CD4-positive, alpha-beta memory T cell (primary cell): ENCODE measurements at regions not wholly inside any gene's neighbourhood (a gene's known extent, or its start where the extent isn't known, plus 50 kb on each side); places are given as distances from the start of the nearest gene placed in this dataset.
"Not testable (repeated sequence)": the region's sequence is repeated elsewhere in the genome, so short reads cannot be mapped to it uniquely, and the experiment has no call there.

Source experiments
- CTCF ChIA-PET: fragments of 350-600 bp; sonication (Branson Sonifier 250); formaldehyde crosslinking; loops from one replicate; lab custom pipeline; 2021; ENCODE audit warnings: inconsistent platforms; ENCODE audit not compliant: partially characterized antibody; lab: Charles Lee
- POLR2A ChIA-PET: fragments of 350-600 bp; sonication (Branson Sonifier 250); formaldehyde crosslinking; loops from one replicate; lab custom pipeline; 2021; ENCODE audit not compliant: partially characterized antibody; lab: Charles Lee
- DNase-seq, 5 donors: peaks; one replicate each; pipeline versions ENCODE4 v3.0.0 to v3.0.0-alpha.2; 2020 to 2022; ENCODE audit warnings: mixed read lengths in 1 of 5
- H3K27ac ChIP-seq: one replicate; pipeline ENCODE4 v1.7.0; 2013; ENCODE audit warnings: low read depth, low read length
- H3K27me3 ChIP-seq: 2 replicates; pipeline ENCODE4 v1.7.0; 2013; ENCODE audit warnings: mild to moderate bottlenecking, low read length, moderate library complexity; ENCODE audit not compliant: insufficient read depth
- H3K36me3 ChIP-seq: 2 replicates; pipeline ENCODE4 v1.7.0; 2013; ENCODE audit warnings: mild to moderate bottlenecking, low read length, moderate library complexity; ENCODE audit not compliant: insufficient read depth
- H3K4me1 ChIP-seq: 2 replicates; pipeline ENCODE4 v1.7.0; 2013; ENCODE audit warnings: mild to moderate bottlenecking, low read length, moderate library complexity; ENCODE audit not compliant: insufficient read depth
- H3K4me3 ChIP-seq, 2 donors: one replicate each; pipeline ENCODE4 v1.7.0; 2013; ENCODE audit warnings: low read length in 2 of 2, mild to moderate bottlenecking in 1 of 2
- H3K9me3 ChIP-seq, 2 donors: one replicate each; pipeline ENCODE4 v1.7.0; 2013; ENCODE audit warnings: low read length in 2 of 2, control low read depth in 1 of 2; ENCODE audit not compliant: control insufficient read depth in 1 of 2
- H3K27ac Mint-ChIP-seq, 7 donors: one replicate each; pipeline ENCODE4 v1.8.0; 2020 to 2021; ENCODE audit warnings: mixed read lengths in 7 of 7, mild to moderate bottlenecking in 6 of 7, inconsistent platforms in 3 of 7, moderate library complexity in 3 of 7
- H3K27me3 Mint-ChIP-seq, 2 donors: one replicate each; pipeline ENCODE4 v1.8.0; 2020 to 2021; ENCODE audit warnings: mixed read lengths in 2 of 2
- H3K36me3 Mint-ChIP-seq, 2 donors: one replicate each; pipeline ENCODE4 v1.8.0; 2020 to 2021; ENCODE audit warnings: mixed read lengths in 2 of 2, inconsistent platforms in 1 of 2, mild to moderate bottlenecking in 1 of 2
- H3K4me1 Mint-ChIP-seq, 4 donors: one replicate each; pipeline ENCODE4 v1.8.0; 2020 to 2021; ENCODE audit warnings: mixed read lengths in 4 of 4, mild to moderate bottlenecking in 1 of 4
- H3K4me3 Mint-ChIP-seq, 8 donors: one replicate each; pipeline ENCODE4 v1.8.0; 2020 to 2021; ENCODE audit warnings: mixed read lengths in 8 of 8, mild to moderate bottlenecking in 7 of 8, moderate library complexity in 6 of 8, inconsistent platforms in 3 of 8
- H3K9me3 Mint-ChIP-seq, 8 donors: one replicate each; pipeline ENCODE4 v1.8.0; 2020 to 2021; ENCODE audit warnings: mixed read lengths in 8 of 8, mild to moderate bottlenecking in 5 of 8, inconsistent platforms in 3 of 8, moderate library complexity in 1 of 8
- intact Hi-C: fragments of 100-400 bp; cut with micrococcal nuclease; formaldehyde crosslinking; loops from one replicate; pipeline ENCODE4 v1.15.1; 2023

GRCh38 chr9:102740578-102740977 is 254.6 kb upstream of the CYLC2 start:
- Histone ChIP-seq H3K27me3 (no peaks in the 10 kb centered on the region), H3K9me3 (peaks cover 0 to 3% of the 10 kb centered on the region in 2 donors), H3K27ac (no peak overlapping the region), H3K4me1 (no peaks in the 10 kb centered on the region), H3K36me3 (no peaks in the 10 kb centered on the region), H3K4me3 (no peak overlapping the region)
- Mint-ChIP-seq H3K4me1 (no peaks in the 10 kb centered on the region), H3K27ac (no peak overlapping the region), H3K36me3 (no peaks in the 10 kb centered on the region), H3K4me3 (no peak overlapping the region), H3K27me3 (no peaks in the 10 kb centered on the region), H3K9me3 (peaks cover 0 to 18% (median 16%) of the 10 kb centered on the region in 8 donors)
- ChIA-PET POLR2A (no interaction called here), CTCF (no interaction called here)
- no peak for DNase-seq
- intact Hi-C loops: no loop called here

DNA sequence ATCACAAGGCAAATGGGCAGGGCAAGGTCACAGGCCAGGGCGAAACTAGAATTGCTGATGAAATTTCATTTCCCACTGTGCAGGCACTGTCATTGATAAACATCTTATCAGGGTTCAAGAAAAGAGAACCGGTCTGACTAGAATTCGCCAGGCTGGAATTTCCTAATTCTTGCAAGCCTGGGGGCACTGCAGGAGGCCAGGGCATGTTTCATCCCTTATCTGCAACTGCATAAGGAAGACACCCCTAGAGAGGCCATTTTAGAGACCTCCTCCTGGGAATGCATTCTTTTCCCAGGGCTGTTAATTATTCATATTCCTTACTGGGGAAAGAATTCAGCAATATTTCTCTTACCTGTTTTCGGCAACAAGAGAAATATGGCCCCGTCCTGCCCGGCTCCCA is 266.2 kb upstream of the CYLC2 start:
- Mint-ChIP-seq H3K4me3 (no peak overlapping the region), H3K36me3 (no peaks in the 10 kb centered on the region), H3K9me3 (peaks cover 0 to 30% (median 12%) of the 10 kb centered on the region in 8 donors), H3K27me3 (no peaks in the 10 kb centered on the region), H3K27ac (no peak overlapping the region), H3K4me1 (no peaks in the 10 kb centered on the region)
- ChIA-PET POLR2A (no interaction called here), CTCF (no interaction called here)
- H3K27ac ChIP-seq: no peak overlapping the region
- no peaks in the 10 kb centered on the region for H3K36me3 ChIP-seq
- H3K9me3 ChIP-seq: no peaks in the 10 kb centered on the region
- intact Hi-C loops: no loop called here
- DNase-seq: peak in 1 of 5 donors; percentile 23
- H3K4me1 ChIP-seq: no peaks in the 10 kb centered on the region
- H3K27me3 ChIP-seq: no peaks in the 10 kb centered on the region
- no peak overlapping the region for H3K4me3 ChIP-seq

GRCh38 chr9:102714184-102714583 is 280.9 kb upstream of the CYLC2 start:
- POLR2A ChIA-PET: no interaction called here
- no peak for DNase-seq
- CTCF ChIA-PET: no interaction called here

GRCh38 chr9:102712910-102713309 is 282.2 kb upstream of the CYLC2 start:
- H3K4me3 ChIP-seq, intact Hi-C loops, H3K27me3 ChIP-seq, H3K36me3 ChIP-seq, POLR2A ChIA-PET, H3K27ac ChIP-seq, H3K27me3 Mint-ChIP-seq, H3K9me3 ChIP-seq, DNase-seq, CTCF ChIA-PET, H3K4me1 Mint-ChIP-seq, H3K36me3 Mint-ChIP-seq, H3K27ac Mint-ChIP-seq, H3K4me3 Mint-ChIP-seq, H3K4me1 ChIP-seq: not testable (repeated sequence)
- peaks cover 2 to 32% (median 14%) of the 10 kb centered on the region in 8 donors for H3K9me3 Mint-ChIP-seq

More at GRCh38 chr9:102714184-102714583, 280.9 kb upstream of the CYLC2 start:
- Histone ChIP-seq H3K27ac (no peak overlapping the region), H3K36me3 (no peaks in the 10 kb centered on the region), H3K4me1 (no peaks in the 10 kb centered on the region), H3K27me3 (no peaks in the 10 kb centered on the region), H3K9me3 (peaks cover 0 to 5% of the 10 kb centered on the region in 2 donors), H3K4me3 (no peak overlapping the region)
- Mint-ChIP-seq H3K9me3 (peaks cover 6 to 35% (median 14%) of the 10 kb centered on the region in 8 donors), H3K4me3 (no peak overlapping the region), H3K27me3 (no peaks in the 10 kb centered on the region), H3K27ac (no peak overlapping the region), H3K4me1 (no peaks in the 10 kb centered on the region), H3K36me3 (no peaks in the 10 kb centered on the region)
- intact Hi-C loops: no loop called here

DNA sequence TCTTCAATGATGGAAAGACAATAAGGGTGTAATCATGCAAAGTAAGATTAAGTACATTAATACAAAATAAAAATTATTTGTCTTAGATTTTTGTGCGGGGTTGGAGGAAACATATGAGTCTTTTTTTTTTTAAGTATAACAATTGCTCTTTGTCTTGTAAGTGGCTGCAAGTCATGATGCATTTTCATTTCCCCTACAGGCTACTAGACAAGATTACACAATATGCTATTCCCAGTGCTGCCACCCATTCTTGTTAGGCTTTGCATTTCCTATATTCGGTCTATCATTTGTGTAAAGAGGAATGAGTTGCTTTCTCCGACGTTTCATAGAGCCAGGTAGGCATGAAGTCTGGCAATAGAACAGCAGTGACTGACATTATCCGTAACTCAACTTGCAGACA is 294.2 kb upstream of the CYLC2 start:
- H3K4me3 ChIP-seq: no peak overlapping the region
- no peaks in the 10 kb centered on the region for H3K9me3 ChIP-seq
- Mint-ChIP-seq H3K27ac (no peak overlapping the region), H3K36me3 (no peaks in the 10 kb centered on the region), H3K27me3 (no peaks in the 10 kb centered on the region), H3K9me3 (peaks cover 0 to 10% (median 4%) of the 10 kb centered on the region in 8 donors), H3K4me1 (no peaks in the 10 kb centered on the region), H3K4me3 (no peak overlapping the region)
- CTCF ChIA-PET: no interaction called here
- no peak for DNase-seq
- intact Hi-C loops: no loop called here
- no peaks in the 10 kb centered on the region for H3K27me3 ChIP-seq
- no peak overlapping the region for H3K27ac ChIP-seq
- no peaks in the 10 kb centered on the region for H3K4me1 ChIP-seq
- H3K36me3 ChIP-seq: no peaks in the 10 kb centered on the region
- POLR2A ChIA-PET: no interaction called here

DNA sequence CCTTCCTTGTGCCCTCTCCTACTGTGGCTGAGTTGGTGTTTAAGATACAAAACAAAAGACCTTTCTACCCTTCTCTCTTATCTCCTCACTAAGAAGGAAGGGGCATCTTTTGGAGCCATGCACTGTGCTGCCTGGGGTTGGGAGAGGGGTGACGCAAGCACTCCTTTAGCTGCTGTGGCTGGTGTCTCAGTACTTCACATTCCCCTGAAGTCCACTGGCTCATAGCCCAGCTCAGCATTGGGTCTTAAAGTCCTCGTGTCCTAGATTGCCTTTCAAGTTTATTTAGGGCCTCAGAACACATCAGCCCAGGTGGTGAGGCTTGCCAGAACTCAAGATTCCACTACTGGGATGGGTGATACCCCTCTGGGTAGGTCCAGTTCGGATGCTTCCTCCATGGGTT is 325.9 kb upstream of the CYLC2 start:
- ChIA-PET CTCF (interaction anchor here (1.1 kb wide), 1 partner anchor 14 kb away, joined by 3 read pairs; no protein-coding TSS in a partner anchor), POLR2A (no interaction called here)
- H3K36me3 ChIP-seq: no peaks in the 10 kb centered on the region
- no peak overlapping the region for H3K4me3 ChIP-seq
- no peak overlapping the region for H3K4me3 Mint-ChIP-seq
- H3K9me3 Mint-ChIP-seq: peaks cover 0 to 6% (median 4%) of the 10 kb centered on the region in 8 donors
- H3K4me1 Mint-ChIP-seq: no peaks in the 10 kb centered on the region
- H3K27ac Mint-ChIP-seq: no peak overlapping the region
- H3K27ac ChIP-seq: no peak overlapping the region
- no peaks in the 10 kb centered on the region for H3K4me1 ChIP-seq
- H3K9me3 ChIP-seq: peaks cover 0 to 5% of the 10 kb centered on the region in 2 donors
- intact Hi-C loops: no loop called here
- no peaks in the 10 kb centered on the region for H3K27me3 ChIP-seq
- no peaks in the 10 kb centered on the region for H3K27me3 Mint-ChIP-seq
- no peaks in the 10 kb centered on the region for H3K36me3 Mint-ChIP-seq
- no peak for DNase-seq

DNA sequence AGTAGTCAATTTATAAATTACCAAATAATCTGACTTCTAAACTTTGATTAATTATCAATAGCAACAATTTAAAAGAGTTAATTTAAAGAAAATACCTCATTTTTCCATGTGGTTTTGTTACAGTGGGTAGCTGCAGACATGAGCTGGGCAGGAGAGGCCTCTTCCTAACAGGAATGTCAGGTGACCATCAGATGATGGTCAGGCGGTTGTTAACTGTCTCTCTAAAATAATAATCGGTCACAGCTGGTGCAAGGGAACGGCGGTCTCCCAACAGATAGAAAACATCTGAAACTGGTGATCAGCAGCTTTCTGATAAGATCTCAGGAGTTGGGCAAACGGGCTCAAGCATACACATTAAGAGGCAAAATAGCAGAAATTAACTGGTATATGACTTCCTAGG is 342.7 kb upstream of the CYLC2 start:
- H3K27me3 ChIP-seq: no peaks in the 10 kb centered on the region
- CTCF ChIA-PET: no interaction called here
- no peaks in the 10 kb centered on the region for H3K4me1 Mint-ChIP-seq
- intact Hi-C loops: no loop called here
- no peaks in the 10 kb centered on the region for H3K27me3 Mint-ChIP-seq
- H3K4me3 Mint-ChIP-seq: no peak overlapping the region
- H3K9me3 ChIP-seq: no peaks in the 10 kb centered on the region
- no peaks in the 10 kb centered on the region for H3K36me3 ChIP-seq
- POLR2A ChIA-PET: no interaction called here
- no peaks in the 10 kb centered on the region for H3K4me1 ChIP-seq
- H3K27ac ChIP-seq: no peak overlapping the region
- H3K27ac Mint-ChIP-seq: no peak overlapping the region
- H3K4me3 ChIP-seq: no peak overlapping the region
- H3K36me3 Mint-ChIP-seq: no peaks in the 10 kb centered on the region
- peaks cover 0 to 16% (median 4%) of the 10 kb centered on the region in 8 donors for H3K9me3 Mint-ChIP-seq
- DNase-seq: no peak

GRCh38 chr9:102650896-102651295 is 344.2 kb upstream of the CYLC2 start:
- peaks cover 0 to 16% (median 4%) of the 10 kb centered on the region in 8 donors for H3K9me3 Mint-ChIP-seq
- Histone ChIP-seq H3K9me3 (no peaks in the 10 kb centered on the region), H3K27ac (no peak overlapping the region), H3K4me3 (no peak overlapping the region), H3K4me1 (no peaks in the 10 kb centered on the region), H3K27me3 (no peaks in the 10 kb centered on the region), H3K36me3 (no peaks in the 10 kb centered on the region)
- no peak overlapping the region for H3K4me3 Mint-ChIP-seq
- ChIA-PET CTCF (no interaction called here), POLR2A (no interaction called here)
- intact Hi-C loops: no loop called here
- DNase-seq: no peak
- no peaks in the 10 kb centered on the region for H3K27me3 Mint-ChIP-seq
- no peak overlapping the region for H3K27ac Mint-ChIP-seq
- no peaks in the 10 kb centered on the region for H3K4me1 Mint-ChIP-seq
- no peaks in the 10 kb centered on the region for H3K36me3 Mint-ChIP-seq
